ENCODE measurements at regions not wholly inside any gene's neighbourhood (a gene's known extent, or its start where the extent isn't known, plus 50 kb on each side); places are given as distances from the start of the nearest gene placed in this dataset.
"Not testable (repeated sequence)": the region's sequence is repeated elsewhere in the genome, so short reads cannot be mapped to it uniquely, and the experiment has no call there.

GRCh38 chr11:134981835-134982234 lies 569.8 kb upstream of the B3GAT1 start:
- Histone ChIP-seq H3K27ac (no peak overlapping the region), H3K27me3 (no peaks in the 10 kb centered on the region), H3K4me3 (no peak overlapping the region), H3K36me3 (replicated peaks in 1 of 2) (no peaks in the 10 kb centered on the region), H3K4me1 (replicated peaks in 1 of 2) (no peaks in the 10 kb centered on the region), H3K9me3 (replicated peaks in 1 of 3) (no peaks in the 10 kb centered on the region)
- DNase-seq = no peak
- TF ChIP-seq POLR2A (IDR thresholded peaks at IDR 0.05) (no peak), CTCF (IDR thresholded peaks at IDR 0.05) (no peak)
- 58 to 72% (median 67%) methylated on average over 4 of the region's 4 CpGs for WGBS, 4 donors
- intact Hi-C loops (cut with DNase I) = no loop called here

GRCh38 chr11:134980819-134981710 lies 569.0 kb upstream of the B3GAT1 start:
- Histone ChIP-seq H3K9me3 (replicated peaks in 1 of 3) (no peaks in the 10 kb centered on the region), H3K27ac (no peak overlapping the region), H3K4me3 (no peak overlapping the region), H3K36me3 (replicated peaks in 1 of 2) (no peaks in the 10 kb centered on the region), H3K27me3 (no peaks in the 10 kb centered on the region), H3K4me1 (replicated peaks in 1 of 2) (no peaks in the 10 kb centered on the region)
- intact Hi-C loops (cut with DNase I) = no loop called here
- 60 to 67% (median 62%) methylated on average over 8 to 13 of the region's 13 CpGs for WGBS, 4 donors
- no peak for DNase-seq
- TF ChIP-seq CTCF (IDR thresholded peaks at IDR 0.05) (no peak), POLR2A (IDR thresholded peaks at IDR 0.05) (no peak)

GRCh38 chr11:134979089-134979457 lies 567.0 kb upstream of the B3GAT1 start:
- DNase-seq; H3K4me3 ChIP-seq; H3K36me3 ChIP-seq (replicated peaks in 1 of 2); H3K27me3 ChIP-seq; H3K4me1 ChIP-seq (replicated peaks in 1 of 2); H3K27ac ChIP-seq; intact Hi-C loops (cut with DNase I); H3K9me3 ChIP-seq (replicated peaks in 1 of 3): not testable (repeated sequence)
- WGBS, 4 donors = 89 to 92% (median 92%) methylated on average over 12 of the region's 12 CpGs

GRCh38 chr11:134978388-134979088 lies 566.5 kb upstream of the B3GAT1 start:
- intact Hi-C loops (cut with DNase I) = no loop called here
- H3K4me1 ChIP-seq (replicated peaks in 1 of 2) = no peaks in the 10 kb centered on the region
- TF ChIP-seq CTCF (IDR thresholded peaks at IDR 0.05) (no peak), POLR2A (IDR thresholded peaks at IDR 0.05) (no peak)
- H3K4me3 ChIP-seq = no peak overlapping the region
- no peaks in the 10 kb centered on the region for H3K9me3 ChIP-seq (replicated peaks in 1 of 3)
- no peak for DNase-seq
- H3K27ac ChIP-seq = no peak overlapping the region
- H3K36me3 ChIP-seq (replicated peaks in 1 of 2) = no peaks in the 10 kb centered on the region
- H3K27me3 ChIP-seq = no peaks in the 10 kb centered on the region
- 74 to 81% (median 78%) methylated on average over 19 to 21 of the region's 21 CpGs for whole genome bisulfite sequencing, 4 donors

Data from adrenal gland (tissue), 9 donors.